Upper lobe of right lung (tissue), 1 donor: ENCODE measurements at regions not wholly inside any gene's neighbourhood (a gene's known extent, or its start where the extent isn't known, plus 50 kb on each side); places are given as distances from the start of the nearest gene placed in this dataset.
"Not testable (repeated sequence)": the region's sequence is repeated elsewhere in the genome, so short reads cannot be mapped to it uniquely, and the experiment has no call there.

Source experiments
- ATAC-seq: fragments of 200-7000 bp; cut with Tn5 transposase; one replicate; pipeline ENCODE4 v1.9.1; 2020; ENCODE audit warnings: mild to moderate bottlenecking, moderate library complexity
- DNase-seq: peaks from one replicate; pipeline ENCODE4 v3.0.0-alpha.2; 2020
- H3K27ac ChIP-seq: fragments of 200-600 bp; one replicate; pipeline ENCODE4 v1.8.0; 2022
- H3K27me3 ChIP-seq: fragments of 200-600 bp; one replicate; pipeline ENCODE4 v1.8.0; 2022; ENCODE audit warnings: mild to moderate bottlenecking
- H3K36me3 ChIP-seq: fragments of 200-600 bp; one replicate; pipeline ENCODE4 v1.8.0; 2022
- H3K4me1 ChIP-seq: fragments of 200-600 bp; one replicate; pipeline ENCODE4 v1.8.0; 2022
- H3K4me3 ChIP-seq: fragments of 200-600 bp; one replicate; pipeline ENCODE4 v1.8.0; 2022; ENCODE audit warnings: mild to moderate bottlenecking
- H3K9me3 ChIP-seq: fragments of 200-600 bp; one replicate; pipeline ENCODE4 v1.8.0; 2022
- intact Hi-C: fragments of 100-400 bp; cut with DNase I; formaldehyde crosslinking; loops from one replicate; pipeline ENCODE4 v1.11.0; 2022
- TF ChIP-seq, protein P1 (sequence below): fragments of 200-600 bp; IDR thresholded peaks from one replicate; pipeline ENCODE4 v1.8.0; 2022; ENCODE audit warnings: antibody characterized with exemption
- donor health status: DM: no; HTN: yes; CAD: no; lungs with severe emphysema.

DNA sequence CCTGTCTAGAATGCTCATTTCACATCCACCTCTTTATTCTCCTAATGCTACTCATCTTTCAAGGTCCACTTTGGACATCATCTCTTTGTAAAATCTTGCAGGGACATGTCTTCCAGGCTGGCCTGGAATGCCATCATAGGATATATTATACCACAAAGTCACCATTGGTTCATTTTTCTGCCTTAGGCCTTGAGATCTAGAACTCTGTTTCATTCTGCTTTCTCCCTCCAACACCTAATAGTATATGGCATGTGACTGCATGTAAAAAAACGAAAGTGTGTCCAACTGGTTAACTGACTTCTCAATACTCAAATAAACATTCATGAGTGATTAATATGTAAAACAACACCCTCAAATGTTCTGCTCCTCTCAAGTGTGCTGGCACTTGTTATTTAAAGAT, 84.1 kb downstream of the RGS2 start:
- H3K9me3 ChIP-seq = no peaks in the 10 kb centered on the region
- no peak for DNase-seq
- no peak overlapping the region for H3K4me3 ChIP-seq
- H3K27me3 ChIP-seq = no peaks in the 10 kb centered on the region
- H3K4me1 ChIP-seq = no peaks in the 10 kb centered on the region
- TF ChIP-seq, protein P1, sequence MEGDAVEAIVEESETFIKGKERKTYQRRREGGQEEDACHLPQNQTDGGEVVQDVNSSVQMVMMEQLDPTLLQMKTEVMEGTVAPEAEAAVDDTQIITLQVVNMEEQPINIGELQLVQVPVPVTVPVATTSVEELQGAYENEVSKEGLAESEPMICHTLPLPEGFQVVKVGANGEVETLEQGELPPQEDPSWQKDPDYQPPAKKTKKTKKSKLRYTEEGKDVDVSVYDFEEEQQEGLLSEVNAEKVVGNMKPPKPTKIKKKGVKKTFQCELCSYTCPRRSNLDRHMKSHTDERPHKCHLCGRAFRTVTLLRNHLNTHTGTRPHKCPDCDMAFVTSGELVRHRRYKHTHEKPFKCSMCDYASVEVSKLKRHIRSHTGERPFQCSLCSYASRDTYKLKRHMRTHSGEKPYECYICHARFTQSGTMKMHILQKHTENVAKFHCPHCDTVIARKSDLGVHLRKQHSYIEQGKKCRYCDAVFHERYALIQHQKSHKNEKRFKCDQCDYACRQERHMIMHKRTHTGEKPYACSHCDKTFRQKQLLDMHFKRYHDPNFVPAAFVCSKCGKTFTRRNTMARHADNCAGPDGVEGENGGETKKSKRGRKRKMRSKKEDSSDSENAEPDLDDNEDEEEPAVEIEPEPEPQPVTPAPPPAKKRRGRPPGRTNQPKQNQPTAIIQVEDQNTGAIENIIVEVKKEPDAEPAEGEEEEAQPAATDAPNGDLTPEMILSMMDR = no peak
- ATAC-seq = no peak
- H3K27ac ChIP-seq = no peak overlapping the region
- intact Hi-C loops = no loop called here
- H3K36me3 ChIP-seq = no peaks in the 10 kb centered on the region

DNA sequence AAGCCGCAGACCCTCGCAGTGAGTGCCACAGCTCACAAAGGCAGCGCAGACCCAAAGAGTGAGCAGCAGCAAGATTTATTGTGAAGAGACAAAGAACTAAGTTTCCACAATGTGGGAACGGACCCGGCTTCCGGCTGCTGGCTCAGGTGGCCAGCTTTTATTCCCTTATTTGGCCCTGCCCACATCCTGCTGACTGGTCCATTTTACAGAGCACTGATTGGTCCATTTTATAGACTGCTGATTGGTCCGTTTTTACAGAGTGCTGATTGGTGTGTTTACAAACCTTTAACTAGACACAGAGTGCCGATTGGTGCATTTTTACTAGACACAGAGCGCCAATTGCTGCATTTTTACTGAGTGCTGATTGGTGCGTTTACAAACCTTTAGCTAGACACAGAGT, 86.6 kb downstream of the RGS2 start:
- H3K9me3 ChIP-seq, H3K4me3 ChIP-seq, H3K27me3 ChIP-seq, DNase-seq, H3K27ac ChIP-seq, intact Hi-C loops, H3K36me3 ChIP-seq, ATAC-seq, H3K4me1 ChIP-seq: not testable (repeated sequence)

DNA sequence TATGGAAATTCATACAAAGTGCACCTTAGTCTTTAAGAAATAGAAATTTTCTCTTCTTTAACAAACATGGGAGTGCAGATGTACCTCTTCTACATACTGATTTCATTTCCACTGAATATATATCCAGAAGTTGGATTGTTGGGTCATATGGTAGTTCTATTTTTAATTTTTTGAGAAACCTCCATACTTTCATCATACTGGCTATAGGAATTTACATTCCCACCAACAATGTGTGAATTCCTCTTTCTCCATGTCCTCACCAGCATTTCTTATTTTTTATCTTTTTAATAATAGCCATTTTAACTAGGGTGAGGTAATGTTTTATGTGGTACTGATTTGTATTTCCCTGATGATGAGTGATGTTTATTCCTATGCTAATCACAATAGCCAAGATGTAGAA, 87.5 kb downstream of the RGS2 start:
- intact Hi-C loops = no loop called here
- Histone ChIP-seq H3K27ac (no peak overlapping the region), H3K36me3 (no peaks in the 10 kb centered on the region), H3K9me3 (no peaks in the 10 kb centered on the region), H3K4me3 (no peak overlapping the region), H3K4me1 (no peaks in the 10 kb centered on the region), H3K27me3 (no peaks in the 10 kb centered on the region)
- ATAC-seq = no peak
- TF ChIP-seq, protein P1 = no peak
- DNase-seq = no peak

DNA sequence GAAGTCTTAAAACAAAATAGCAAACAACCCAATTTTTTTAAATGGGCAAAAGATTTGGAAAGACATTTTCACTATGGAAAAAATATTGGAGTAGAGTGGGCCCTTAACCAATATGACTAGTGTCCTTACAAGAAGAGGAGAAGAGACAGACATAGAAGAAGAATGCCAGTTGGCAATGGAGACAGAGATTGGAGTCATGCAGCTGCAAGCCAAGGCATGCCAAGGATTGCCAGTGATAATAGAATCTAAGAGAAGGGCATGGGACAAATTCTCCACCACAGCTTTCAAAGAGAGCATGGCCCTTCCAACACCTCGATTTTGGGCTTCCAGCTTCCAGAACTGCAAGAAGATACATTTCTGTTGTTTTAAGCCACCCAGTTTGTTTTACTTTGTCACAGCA, 92.7 kb downstream of the RGS2 start:
- TF ChIP-seq, protein P1 = no peak
- H3K4me3 ChIP-seq = no peak overlapping the region
- peaks cover 7% of the 10 kb centered on the region for H3K4me1 ChIP-seq
- no peak overlapping the region for H3K27ac ChIP-seq
- H3K36me3 ChIP-seq = no peaks in the 10 kb centered on the region
- H3K9me3 ChIP-seq = no peaks in the 10 kb centered on the region
- H3K27me3 ChIP-seq = no peaks in the 10 kb centered on the region
- DNase-seq = no peak
- intact Hi-C loops = no loop called here
- no peak for ATAC-seq

DNA sequence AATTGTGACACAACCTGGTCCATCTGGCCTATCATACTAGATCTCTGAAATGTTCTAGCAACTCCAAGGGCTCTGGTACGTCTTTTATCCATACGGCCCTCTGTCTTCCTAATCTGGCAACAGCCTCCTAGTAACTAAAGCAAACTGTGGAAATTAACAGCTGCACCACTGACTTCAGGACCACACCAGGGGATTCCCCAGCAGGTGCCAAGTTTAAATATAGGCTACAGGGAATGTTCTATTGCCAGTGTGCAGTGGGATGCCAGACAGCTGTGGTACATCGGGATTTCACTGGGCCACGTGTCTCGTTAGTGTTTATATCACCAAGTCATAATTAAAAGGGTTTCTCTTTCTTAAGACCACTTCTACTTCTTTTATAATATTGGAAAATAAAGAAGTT, 94.3 kb downstream of the RGS2 start:
- TF ChIP-seq, protein P1 = no peak

DNA sequence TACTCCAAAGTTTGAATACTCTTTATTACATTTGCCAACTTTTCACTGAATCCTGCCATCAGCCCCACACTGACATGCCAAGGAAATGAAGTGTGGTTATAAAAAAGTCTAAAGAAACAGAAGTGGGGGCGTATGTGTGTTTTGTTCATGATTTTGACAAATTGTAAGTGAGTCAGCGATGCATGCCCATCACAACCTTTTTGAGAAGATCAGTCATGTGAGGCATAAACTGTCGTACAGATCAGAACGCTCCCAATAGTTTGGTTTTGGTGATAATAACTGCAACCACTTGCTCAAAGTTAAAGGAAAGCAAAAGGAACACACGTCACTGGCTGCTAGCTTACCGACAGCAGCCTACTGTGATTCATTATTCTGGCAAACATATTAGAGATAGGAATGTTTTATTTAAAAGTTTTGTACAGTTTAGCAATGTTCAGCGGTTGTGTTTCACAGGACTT, 95.6 kb downstream of the RGS2 start:
- DNase-seq = no peak

More for the DNA sequence above, 94.3 kb downstream of the RGS2 start:
- DNase-seq (no peak), ATAC-seq (no peak)
- Histone ChIP-seq H3K4me1 (peaks cover 7% of the 10 kb centered on the region), H3K36me3 (no peaks in the 10 kb centered on the region), H3K4me3 (no peak overlapping the region), H3K9me3 (no peaks in the 10 kb centered on the region), H3K27ac (no peak overlapping the region), H3K27me3 (no peaks in the 10 kb centered on the region)
- intact Hi-C loops = no loop called here

More for the DNA sequence above, 95.6 kb downstream of the RGS2 start:
- TF ChIP-seq, protein P1 = no peak
- Histone ChIP-seq H3K4me1 (peaks cover 7% of the 10 kb centered on the region), H3K4me3 (no peak overlapping the region), H3K27me3 (no peaks in the 10 kb centered on the region), H3K9me3 (no peaks in the 10 kb centered on the region), H3K36me3 (no peaks in the 10 kb centered on the region), H3K27ac (no peak overlapping the region)
- peak; percentile 64 for ATAC-seq
- intact Hi-C loops = no loop called here
